Esophagus squamous epithelium (tissue), 5 donors: ENCODE measurements at regions not wholly inside any gene's neighbourhood (a gene's known extent, or its start where the extent isn't known, plus 50 kb on each side); places are given as distances from the start of the nearest gene placed in this dataset.

Experiments
- DNase-seq: peaks from one replicate; lab custom pipeline; 2025; lab: John Stamatoyannopoulos, UW
- H3K27ac ChIP-seq, 4 donors: fragments of 200-600 bp; sonication (generic); one replicate each; pipeline ENCODE4 v1.5.1; 2016 to 2019; ENCODE audit warnings: mild to moderate bottlenecking in 1 of 4
- H3K27me3 ChIP-seq, 4 donors: fragments of 200-600 bp; sonication (generic); 1 replicate in 3 of 4; 2 replicates in 1 of 4; pipeline versions ENCODE4 v1.5.1 to v1.6.0; 2017 to 2021; ENCODE audit warnings: antibody characterized with exemption in 1 of 4
- H3K36me3 ChIP-seq, 3 donors: fragments of 200-600 bp; sonication (generic); one replicate each; pipeline ENCODE4 v1.5.1; 2016 to 2019
- H3K4me1 ChIP-seq, 3 donors: fragments of 200-600 bp; sonication (generic); one replicate each; pipeline ENCODE4 v1.5.1; 2017 to 2019
- H3K4me3 ChIP-seq, 4 donors: fragments of 200-600 bp; sonication (generic); 1 replicate in 3 of 4; 2 replicates in 1 of 4; pipeline ENCODE4 v1.5.1; 2016 to 2019; ENCODE audit warnings: mild to moderate bottlenecking in 2 of 4, moderate library complexity in 1 of 4
- H3K9me3 ChIP-seq, 3 donors: fragments of 200-600 bp; sonication (generic); one replicate each; pipeline ENCODE4 v1.5.1; 2016 to 2019
- CTCF ChIP-seq, 6 experiments: fragments of 450-650 bp in 4 of 6; fragments of 200-600 bp in 2 of 6; sonication (generic) in 2 of 6; IDR thresholded peaks; one replicate each; pipeline ENCODE4 v1.5.1; 2016 to 2019; ENCODE audit warnings: antibody characterized with exemption in 6 of 6, mild to moderate bottlenecking in 4 of 6, moderate library complexity in 4 of 6
- POLR2A ChIP-seq, 4 donors: fragments of 450-650 bp; IDR thresholded peaks; one replicate each; pipeline ENCODE4 v1.6.1; 2017; ENCODE audit warnings: antibody characterized with exemption in 4 of 4, mild to moderate bottlenecking in 4 of 4, moderate library complexity in 3 of 4
- WGBS, 2 donors: methylation state at CpG; one replicate each; pipeline ENCODE4 v1.1.5; 2018; 5-methylcytosine and 5-hydroxymethylcytosine counted together
- intact Hi-C: fragments of 100-400 bp; cut with DNase I; formaldehyde crosslinking; loops from one replicate; pipeline ENCODE4 v1.15.0; 2022
- donor health status: DM: yes; HTN: yes; CAD: no.

GRCh38 chr17:37841232-37841631 is 83.0 kb upstream of the TBC1D3K start:
- H3K27ac ChIP-seq, result no peak overlapping the region
- intact Hi-C loops, result no loop called here
- DNase-seq, result no peak

DNA sequence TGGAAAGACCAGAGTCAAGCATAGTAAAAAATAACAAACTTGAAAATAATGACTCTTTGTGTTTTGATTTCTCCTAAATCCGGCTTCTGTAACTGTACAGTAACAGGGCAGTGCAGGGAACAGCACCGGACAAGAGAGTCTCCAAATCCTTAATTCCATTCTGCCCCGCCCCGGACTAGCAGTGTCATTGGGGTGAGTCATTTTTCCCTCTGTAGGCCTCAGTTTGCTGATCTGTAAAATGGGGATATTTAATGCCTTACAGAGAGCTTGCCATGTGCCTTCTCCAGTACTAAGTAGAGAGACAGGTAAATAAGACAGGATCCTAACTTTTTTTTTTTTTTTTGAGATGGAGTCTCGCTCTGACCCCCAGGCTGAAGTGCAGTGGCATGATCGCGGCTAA is 83.6 kb upstream of the TBC1D3K start:
- DNase-seq, result no peak
- Histone ChIP-seq H3K4me3 (no peak overlapping the region), H3K9me3 (no peaks in the 10 kb centered on the region), H3K36me3 (no peaks in the 10 kb centered on the region), H3K27ac (no peak overlapping the region), H3K4me1 (peaks cover 0 to 8% (median 0%) of the 10 kb centered on the region in 3 donors), H3K27me3 (peaks cover 0 to 71% (median 0%) of the 10 kb centered on the region in 4 donors)
- TF ChIP-seq POLR2A (IDR thresholded peaks at IDR 0.05) (no peak), CTCF (IDR thresholded peaks at IDR 0.05) (no peak)
- 79 to 88% methylated on average over 6 to 7 of the region's 7 CpGs for WGBS, 2 donors
- intact Hi-C loops, result no loop called here

More at GRCh38 chr17:37841232-37841631, 83.0 kb upstream of the TBC1D3K start:
- peaks cover 0 to 65% (median 0%) of the 10 kb centered on the region in 4 donors for H3K27me3 ChIP-seq
- H3K4me1 ChIP-seq, result peaks cover 0 to 8% (median 0%) of the 10 kb centered on the region in 3 donors
- TF ChIP-seq CTCF (IDR thresholded peaks at IDR 0.05) (no peak), POLR2A (IDR thresholded peaks at IDR 0.05) (no peak)
- H3K4me3 ChIP-seq, result no peak overlapping the region
- H3K36me3 ChIP-seq, result no peaks in the 10 kb centered on the region
- WGBS, 2 donors, result 63 to 69% methylated on average over 1 of the region's 1 CpG
- H3K9me3 ChIP-seq, result no peaks in the 10 kb centered on the region

GRCh38 chr17:37839196-37839978 is 84.8 kb upstream of the TBC1D3K start:
- DNase-seq, result no peak
- no peak overlapping the region for H3K27ac ChIP-seq
- no peaks in the 10 kb centered on the region for H3K36me3 ChIP-seq
- H3K9me3 ChIP-seq, result no peaks in the 10 kb centered on the region
- H3K4me3 ChIP-seq, result no peak overlapping the region
- TF ChIP-seq CTCF (IDR thresholded peaks at IDR 0.05) (no peak), POLR2A (IDR thresholded peaks at IDR 0.05) (no peak)
- intact Hi-C loops, result no loop called here
- peaks cover 0 to 61% (median 0%) of the 10 kb centered on the region in 4 donors for H3K27me3 ChIP-seq
- WGBS, 2 donors, result 86% methylated on average over 6 to 11 of the region's 14 CpGs
- H3K4me1 ChIP-seq, result peaks cover 0 to 2% (median 0%) of the 10 kb centered on the region in 3 donors

GRCh38 chr17:37838276-37838675 is 85.9 kb upstream of the TBC1D3K start:
- H3K27ac ChIP-seq, result no peak overlapping the region
- no peak overlapping the region for H3K4me3 ChIP-seq
- WGBS, 2 donors, result 71 to 84% methylated on average over 8 of the region's 8 CpGs
- peaks cover 0 to 50% (median 0%) of the 10 kb centered on the region in 4 donors for H3K27me3 ChIP-seq
- no peaks in the 10 kb centered on the region for H3K4me1 ChIP-seq
- DNase-seq, result no peak
- TF ChIP-seq CTCF (IDR thresholded peaks at IDR 0.05) (no peak), POLR2A (IDR thresholded peaks at IDR 0.05) (no peak)
- H3K36me3 ChIP-seq, result no peaks in the 10 kb centered on the region
- no peaks in the 10 kb centered on the region for H3K9me3 ChIP-seq
- intact Hi-C loops, result no loop called here

GRCh38 chr17:37836593-37836992 is 87.6 kb upstream of the TBC1D3K start:
- TF ChIP-seq POLR2A (IDR thresholded peaks at IDR 0.05) (no peak), CTCF (IDR thresholded peaks at IDR 0.05) (no peak)
- H3K27me3 ChIP-seq, result peaks cover 0 to 43% (median 0%) of the 10 kb centered on the region in 4 donors
- H3K36me3 ChIP-seq, result no peaks in the 10 kb centered on the region
- 93% methylated on average over 2 of the region's 2 CpGs for WGBS, 2 donors
- no peak overlapping the region for H3K27ac ChIP-seq
- H3K9me3 ChIP-seq, result no peaks in the 10 kb centered on the region
- no peaks in the 10 kb centered on the region for H3K4me1 ChIP-seq
- intact Hi-C loops, result no loop called here
- no peak for DNase-seq
- H3K4me3 ChIP-seq, result no peak overlapping the region
